ENCODE measurements at regions not wholly inside any gene's neighbourhood (a gene's known extent, or its start where the extent isn't known, plus 50 kb on each side); places are given as distances from the start of the nearest gene placed in this dataset.
"Not testable (repeated sequence)": the region's sequence is repeated elsewhere in the genome, so short reads cannot be mapped to it uniquely, and the experiment has no call there.

DNA sequence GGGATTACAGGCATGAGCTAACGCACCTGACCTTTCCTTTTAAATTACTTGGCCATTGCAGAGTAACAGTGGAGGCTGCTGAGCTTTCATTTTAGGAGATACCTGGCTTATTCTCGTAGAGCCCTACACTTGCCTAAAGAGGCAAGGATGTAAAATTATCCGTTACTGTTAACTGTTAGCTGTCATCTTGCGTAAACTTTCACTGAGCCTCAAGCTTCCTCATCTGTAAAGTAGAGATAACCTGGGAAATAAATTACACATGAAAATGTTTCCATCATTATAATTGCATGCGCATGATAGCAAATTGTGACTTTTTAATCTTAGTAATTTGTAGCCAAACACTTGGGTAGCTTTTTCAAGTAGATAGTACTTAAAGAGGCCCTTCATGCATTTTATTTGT, 118.8 kb upstream of the VKORC1L1 start:
- DNase-seq; POLR2A ChIA-PET; ATAC-seq (ENCODE audit: low read depth); H3K36me3 Mint-ChIP-seq; H3K27ac Mint-ChIP-seq; H3K9me3 Mint-ChIP-seq; H3K4me3 Mint-ChIP-seq; H3K27me3 Mint-ChIP-seq: not testable (repeated sequence)
- H3K4me1 Mint-ChIP-seq = peaks cover 11% of the 10 kb centered on the region

DNA sequence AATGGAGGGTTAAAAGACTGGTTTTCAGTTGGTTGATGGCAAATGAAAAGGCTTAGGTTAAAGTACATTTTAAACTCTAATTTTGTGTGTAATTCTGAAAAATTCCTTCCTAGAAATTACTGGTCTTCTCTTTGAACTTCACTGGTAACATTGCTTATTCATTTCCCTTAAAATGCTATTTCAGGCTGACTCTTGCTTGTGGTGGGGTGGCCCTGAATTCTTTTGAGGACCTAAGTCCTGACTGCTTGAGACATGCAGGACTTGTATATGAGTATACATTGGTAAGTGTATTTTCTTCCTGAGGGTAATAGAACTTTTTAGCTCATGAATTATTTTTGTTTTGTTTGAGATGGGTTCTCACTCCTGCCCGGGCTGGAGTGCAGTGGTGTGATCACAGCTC, 113.9 kb upstream of the VKORC1L1 start:
- H3K4me3 Mint-ChIP-seq; H3K27ac Mint-ChIP-seq; ATAC-seq (ENCODE audit: low read depth); H3K27me3 Mint-ChIP-seq; H3K9me3 Mint-ChIP-seq; POLR2A ChIA-PET; DNase-seq: not testable (repeated sequence)
- Mint-ChIP-seq H3K36me3 (peaks cover 16% of the 10 kb centered on the region), H3K4me1 (peaks cover 10% of the 10 kb centered on the region)

DNA sequence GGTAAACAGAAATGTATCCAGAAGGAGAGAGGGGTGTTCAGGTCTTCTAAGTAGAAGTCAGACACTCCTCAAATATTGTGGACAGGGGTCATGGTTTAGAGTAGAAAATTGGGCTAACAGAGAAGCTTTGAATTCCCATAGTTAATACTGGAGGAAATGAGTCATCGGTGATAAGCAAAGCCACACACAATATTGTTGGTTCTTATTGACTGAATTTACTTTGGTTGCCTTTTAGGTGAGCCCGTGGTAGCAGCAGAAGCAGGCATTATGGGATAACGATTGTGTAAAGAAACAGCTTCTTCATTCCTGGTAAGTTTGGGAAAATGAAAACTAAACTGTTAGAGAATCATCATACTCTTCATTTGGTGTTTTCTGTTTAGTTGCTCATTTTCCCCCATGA, 110.2 kb upstream of the VKORC1L1 start:
- H3K27ac Mint-ChIP-seq = peak overlapping the region; percentile 36
- H3K4me3 Mint-ChIP-seq, DNase-seq, POLR2A ChIA-PET, H3K27me3 Mint-ChIP-seq, H3K9me3 Mint-ChIP-seq, H3K4me1 Mint-ChIP-seq: not testable (repeated sequence)
- H3K36me3 Mint-ChIP-seq = peaks cover 14% of the 10 kb centered on the region
- ATAC-seq (ENCODE audit: low read depth) = peak; percentile 52

DNA sequence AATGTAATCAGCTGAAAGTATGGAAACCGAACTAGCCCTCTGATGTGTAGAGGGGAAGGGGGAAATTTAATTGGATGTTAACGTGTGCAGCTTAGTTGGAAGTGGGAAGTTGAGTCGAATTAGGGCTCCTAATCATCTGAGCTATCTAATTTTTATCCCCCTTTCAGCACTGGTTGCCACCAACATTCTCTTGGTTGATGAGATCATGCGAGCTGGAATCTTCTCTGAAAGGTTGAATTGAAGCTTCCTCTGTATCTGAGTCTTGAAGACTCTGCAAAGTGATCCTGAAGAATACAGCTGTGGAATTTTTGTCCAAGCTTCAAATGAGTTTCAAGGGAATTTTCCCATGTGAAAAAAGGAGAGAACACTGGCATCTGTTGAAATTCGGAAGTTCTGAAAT, 109.8 kb upstream of the VKORC1L1 start:
- H3K36me3 Mint-ChIP-seq = peaks cover 15% of the 10 kb centered on the region
- H3K4me3 Mint-ChIP-seq; H3K4me1 Mint-ChIP-seq; ATAC-seq (ENCODE audit: low read depth); DNase-seq; H3K27me3 Mint-ChIP-seq; H3K9me3 Mint-ChIP-seq; POLR2A ChIA-PET: not testable (repeated sequence)
- H3K27ac Mint-ChIP-seq = peak overlapping the region; percentile 36

DNA sequence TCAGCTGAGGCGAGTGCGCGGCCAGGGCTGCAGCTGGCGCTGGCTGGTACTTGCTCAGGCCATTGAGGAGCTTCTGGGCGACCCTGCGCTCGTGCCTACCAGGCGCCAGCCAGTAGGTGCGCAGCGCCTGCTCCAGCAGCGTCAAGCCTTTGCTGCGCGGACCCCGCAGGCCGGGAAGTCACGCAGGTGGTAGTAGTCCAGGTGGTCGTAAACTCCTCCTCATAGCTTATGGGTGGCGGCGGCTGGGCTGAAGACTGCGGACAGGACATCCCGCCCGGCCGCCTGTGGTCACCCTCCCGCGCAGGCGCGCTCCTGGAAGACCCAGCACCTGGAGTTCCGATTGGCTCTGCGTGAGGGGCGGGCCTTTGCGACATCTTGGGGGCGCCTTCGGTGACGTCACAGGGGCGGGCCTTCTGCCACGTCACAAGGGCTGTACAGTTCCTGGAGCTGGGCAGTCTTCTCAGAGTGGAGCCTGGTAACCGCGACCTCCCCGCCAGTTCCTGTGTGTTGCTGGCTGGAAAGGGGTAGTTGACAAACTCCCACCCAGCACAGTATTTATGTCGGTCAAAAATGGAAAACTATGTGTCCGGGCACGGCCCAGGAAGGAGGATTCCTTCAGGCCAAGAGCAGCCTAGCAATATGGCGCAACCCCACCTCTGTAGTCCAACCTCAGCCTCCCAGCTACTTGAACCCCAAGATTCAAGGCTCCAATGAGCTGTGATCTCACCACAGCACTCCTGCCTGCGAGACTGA, 102.2 kb upstream of the VKORC1L1 start:
- POLR2A ChIA-PET = interaction anchor here (0.7 to 1.1 kb wide), 2 partner anchors 211 to 643 kb away, joined by 3 read pairs; no protein-coding TSS in a partner anchor
- peak; percentile 97 for ATAC-seq (ENCODE audit: low read depth)
- not testable (repeated sequence) for H3K4me1 Mint-ChIP-seq, H3K9me3 Mint-ChIP-seq, H3K27me3 Mint-ChIP-seq, H3K36me3 Mint-ChIP-seq
- H3K4me3 Mint-ChIP-seq = peak overlapping the region; percentile 86
- DNase-seq = peak; percentile 96
- H3K27ac Mint-ChIP-seq = peak overlapping the region; percentile 93

DNA sequence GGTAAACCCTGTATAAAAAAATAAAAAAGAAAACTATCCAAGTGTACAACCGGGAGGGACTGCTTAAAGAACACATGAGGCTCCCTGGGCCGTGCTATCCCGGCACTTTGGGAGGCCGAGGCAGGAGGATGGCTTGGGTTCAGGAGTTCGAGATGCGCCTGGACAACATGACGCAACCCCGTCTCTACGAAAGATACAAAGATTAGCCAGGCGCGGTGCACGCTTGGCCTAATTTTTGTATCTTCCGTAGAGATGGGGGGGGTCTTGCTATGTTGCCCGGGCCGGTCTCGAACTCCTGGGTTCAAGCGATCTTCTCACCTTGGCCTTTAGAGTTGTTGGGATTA, 101.7 kb upstream of the VKORC1L1 start:
- peak overlapping the region; percentile 93 for H3K27ac Mint-ChIP-seq
- H3K9me3 Mint-ChIP-seq; POLR2A ChIA-PET; H3K4me1 Mint-ChIP-seq; H3K27me3 Mint-ChIP-seq; ATAC-seq (ENCODE audit: low read depth); H3K36me3 Mint-ChIP-seq; DNase-seq: not testable (repeated sequence)
- H3K4me3 Mint-ChIP-seq = peak overlapping the region; percentile 86

DNA sequence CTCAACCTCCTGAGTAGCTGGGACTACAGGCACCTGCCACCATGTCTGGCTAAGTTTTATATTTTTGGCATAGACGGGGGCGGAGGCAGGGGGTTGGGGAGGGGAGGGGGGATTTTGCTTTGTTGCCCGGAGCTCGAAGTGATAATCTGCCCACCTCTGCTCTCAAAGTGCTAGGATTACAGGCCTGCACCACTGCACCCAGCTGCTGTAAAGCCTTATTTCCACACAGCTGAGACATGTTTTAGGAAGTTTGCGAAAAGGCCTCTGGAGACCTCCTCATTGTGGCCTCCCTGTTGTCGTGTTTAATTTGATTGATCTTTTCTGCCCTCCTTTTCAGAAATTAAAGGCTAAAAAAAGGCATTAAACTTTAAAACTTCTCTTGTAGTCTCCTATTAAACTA, 96.2 kb upstream of the VKORC1L1 start:
- ATAC-seq (ENCODE audit: low read depth); H3K4me1 Mint-ChIP-seq; H3K9me3 Mint-ChIP-seq; H3K27ac Mint-ChIP-seq; DNase-seq; H3K36me3 Mint-ChIP-seq; H3K4me3 Mint-ChIP-seq; H3K27me3 Mint-ChIP-seq; POLR2A ChIA-PET: not testable (repeated sequence)

DNA sequence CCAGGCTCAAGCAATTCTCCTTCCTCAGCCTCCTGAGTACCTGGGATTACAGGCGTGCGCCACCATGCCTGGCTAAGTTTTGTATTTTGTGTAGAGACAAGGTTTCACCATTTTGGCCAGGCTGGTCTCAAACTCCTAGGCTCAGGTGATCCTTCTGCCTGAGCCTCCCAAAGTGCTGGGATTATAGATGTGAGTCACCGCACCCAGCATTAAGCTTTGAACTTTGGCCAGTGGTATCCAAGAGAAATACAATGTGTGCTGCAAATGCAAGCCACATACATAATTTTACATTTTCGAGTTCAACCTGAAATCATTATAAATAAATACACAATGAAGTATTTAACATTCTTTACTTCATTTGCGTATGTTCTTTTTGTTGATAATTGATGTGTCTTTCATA, 82.9 kb upstream of the VKORC1L1 start:
- POLR2A ChIA-PET = not testable (repeated sequence)

DNA sequence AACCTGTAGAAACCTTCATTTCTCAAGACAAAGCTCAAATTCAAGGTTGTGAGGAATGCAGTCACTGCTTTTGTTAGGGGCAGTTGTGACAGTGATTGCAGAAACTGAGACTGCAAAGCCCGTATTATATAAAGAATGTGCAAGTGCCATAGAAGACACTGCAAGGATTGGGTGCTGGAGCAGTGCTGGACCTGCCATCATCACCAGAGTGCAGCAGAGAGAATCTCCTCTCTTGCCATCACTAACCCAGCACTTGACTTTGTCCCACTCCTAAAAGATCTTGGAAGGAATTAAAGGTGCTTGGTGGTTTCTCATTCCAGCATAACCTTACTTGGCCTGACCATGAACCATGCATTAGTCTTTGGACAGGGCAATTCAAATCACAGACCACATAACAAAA, 81.1 kb upstream of the VKORC1L1 start:
- H3K27me3 Mint-ChIP-seq; DNase-seq; H3K4me3 Mint-ChIP-seq; ATAC-seq (ENCODE audit: low read depth); H3K4me1 Mint-ChIP-seq; H3K36me3 Mint-ChIP-seq; H3K27ac Mint-ChIP-seq; H3K9me3 Mint-ChIP-seq; POLR2A ChIA-PET: not testable (repeated sequence)

More for the DNA sequence above, 82.9 kb upstream of the VKORC1L1 start:
- not testable (repeated sequence) for H3K4me3 Mint-ChIP-seq; ATAC-seq (ENCODE audit: low read depth); H3K9me3 Mint-ChIP-seq; H3K4me1 Mint-ChIP-seq; H3K36me3 Mint-ChIP-seq; H3K27me3 Mint-ChIP-seq; DNase-seq; H3K27ac Mint-ChIP-seq

DNA sequence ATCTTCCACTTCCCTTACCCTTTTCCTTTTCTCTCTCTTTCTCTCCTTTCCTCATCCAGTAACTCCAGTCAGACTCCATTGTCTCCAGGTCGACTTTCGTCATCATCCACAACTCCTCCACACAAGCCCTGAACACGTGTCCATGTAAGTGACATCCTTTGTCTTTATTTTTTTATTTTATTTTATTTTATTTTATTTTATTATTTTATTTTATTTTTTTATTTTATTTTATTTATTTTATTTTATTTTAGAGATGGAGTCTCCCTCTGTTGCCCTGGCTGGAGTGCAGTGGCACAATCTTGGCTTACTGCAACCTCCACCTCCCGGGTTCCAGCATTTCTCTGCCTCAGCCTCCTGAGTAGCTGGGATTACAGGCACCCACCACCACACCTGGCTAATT, 80.1 kb upstream of the VKORC1L1 start:
- H3K4me1 Mint-ChIP-seq; H3K27ac Mint-ChIP-seq; H3K36me3 Mint-ChIP-seq; ATAC-seq (ENCODE audit: low read depth); POLR2A ChIA-PET; H3K4me3 Mint-ChIP-seq; H3K27me3 Mint-ChIP-seq; DNase-seq; H3K9me3 Mint-ChIP-seq: not testable (repeated sequence)

DNA sequence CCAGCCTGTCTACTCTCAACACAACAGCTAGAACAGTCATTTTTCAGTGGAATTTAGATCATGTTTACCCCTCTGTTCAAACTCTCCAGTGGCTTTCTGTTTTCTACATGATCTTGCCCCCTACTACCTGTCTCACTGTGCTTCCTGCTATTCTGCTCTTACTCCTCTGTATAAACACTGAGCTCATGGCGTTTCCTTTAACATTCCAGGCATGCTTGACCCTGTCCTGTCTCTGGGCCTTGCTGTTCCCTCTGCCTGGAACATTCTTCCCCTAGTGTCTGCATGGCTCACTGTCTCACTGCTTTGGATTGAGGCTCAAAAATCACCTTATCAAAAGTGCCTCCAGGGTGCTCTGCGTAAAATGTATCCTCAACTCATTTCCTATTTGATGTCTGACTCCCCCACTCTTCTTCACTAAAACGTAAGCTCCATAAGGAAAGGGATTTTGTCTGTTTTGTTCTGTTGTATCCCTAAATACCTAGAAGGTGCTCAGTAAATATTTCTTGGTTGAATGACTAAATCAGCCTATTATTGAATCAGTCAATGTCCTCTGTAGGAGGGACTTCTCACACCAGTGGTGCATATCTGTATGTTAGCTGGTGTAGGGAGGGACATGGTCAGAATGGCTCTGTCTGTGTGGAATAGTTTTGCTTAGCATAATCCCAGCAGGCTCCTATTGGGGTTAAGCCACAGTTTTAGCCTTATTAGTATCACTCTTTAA, 78.0 kb upstream of the VKORC1L1 start:
- H3K36me3 Mint-ChIP-seq; H3K4me3 Mint-ChIP-seq; ATAC-seq (ENCODE audit: low read depth); H3K27ac Mint-ChIP-seq; H3K27me3 Mint-ChIP-seq; DNase-seq; POLR2A ChIA-PET; H3K9me3 Mint-ChIP-seq: not testable (repeated sequence)
- H3K4me1 Mint-ChIP-seq = peaks cover 10% of the 10 kb centered on the region

DNA sequence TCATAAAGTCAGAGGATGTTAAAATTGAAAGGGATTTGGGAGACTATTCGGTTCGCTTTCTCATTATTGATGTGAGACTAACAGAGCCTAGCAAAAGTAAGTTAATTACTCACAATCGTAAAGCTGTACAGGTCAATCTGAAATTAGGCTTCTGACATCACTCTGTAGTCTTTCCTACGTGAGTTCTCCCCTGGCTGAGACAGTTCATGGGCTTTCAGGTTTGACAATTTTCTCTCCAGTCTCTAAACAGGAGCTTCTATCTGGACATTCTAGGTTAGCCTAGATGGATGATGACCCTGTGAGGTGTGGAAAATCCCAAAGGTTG, 77.5 kb upstream of the VKORC1L1 start:
- H3K4me3 Mint-ChIP-seq; H3K36me3 Mint-ChIP-seq; H3K27ac Mint-ChIP-seq; H3K9me3 Mint-ChIP-seq; DNase-seq; ATAC-seq (ENCODE audit: low read depth); H3K27me3 Mint-ChIP-seq; POLR2A ChIA-PET: not testable (repeated sequence)
- peaks cover 10% of the 10 kb centered on the region for H3K4me1 Mint-ChIP-seq

DNA sequence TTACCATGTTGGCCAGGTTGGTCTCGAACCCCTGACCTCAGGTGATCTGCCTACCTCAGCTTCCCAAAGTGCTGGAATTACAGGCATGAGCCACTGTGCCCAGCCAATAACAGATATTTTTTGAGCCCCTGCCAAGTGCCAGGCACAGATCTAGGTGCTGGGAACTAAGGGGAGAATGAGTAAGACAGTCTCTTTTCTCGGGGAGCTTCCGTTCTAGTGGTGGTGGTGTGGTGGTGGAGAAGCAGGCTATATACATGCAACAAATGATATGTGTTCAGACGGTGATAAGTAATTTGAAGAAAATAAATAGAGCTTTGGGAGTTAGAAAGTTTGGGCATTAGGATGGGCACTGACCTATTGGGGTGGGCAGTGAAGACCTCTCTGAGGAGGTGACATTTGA, 76.7 kb upstream of the VKORC1L1 start:
- Mint-ChIP-seq H3K36me3 (peaks cover 6% of the 10 kb centered on the region), H3K4me3 (no peak overlapping the region), H3K4me1 (peaks cover 10% of the 10 kb centered on the region), H3K27me3 (no peaks in the 10 kb centered on the region), H3K9me3 (no peaks in the 10 kb centered on the region), H3K27ac (peak overlapping the region; percentile 47)
- DNase-seq = no peak
- ATAC-seq (ENCODE audit: low read depth) = no peak
- POLR2A ChIA-PET = no interaction called here

DNA sequence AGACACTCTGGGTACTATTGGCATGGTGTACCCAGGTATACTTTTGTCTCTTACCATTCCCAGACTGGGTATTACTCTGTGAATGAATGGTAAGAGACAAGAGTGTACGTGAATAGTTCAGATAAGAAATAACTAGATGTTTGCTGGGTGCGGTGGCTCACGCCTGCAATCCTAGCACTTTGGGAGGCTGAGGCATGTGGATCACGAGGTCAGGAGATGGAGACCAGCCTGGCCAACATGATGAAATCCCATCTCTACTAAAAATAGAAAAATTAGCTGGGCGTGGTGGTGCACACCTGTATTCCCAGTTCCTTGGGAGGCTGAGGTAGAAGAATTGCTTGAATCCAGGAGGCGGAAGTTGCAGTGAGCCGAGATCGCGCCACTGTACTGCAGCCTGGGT, 75.8 kb upstream of the VKORC1L1 start:
- H3K9me3 Mint-ChIP-seq; ATAC-seq (ENCODE audit: low read depth); H3K27me3 Mint-ChIP-seq; H3K4me3 Mint-ChIP-seq; H3K36me3 Mint-ChIP-seq; H3K27ac Mint-ChIP-seq; POLR2A ChIA-PET; DNase-seq: not testable (repeated sequence)
- peaks cover 10% of the 10 kb centered on the region for H3K4me1 Mint-ChIP-seq

Data from activated naive CD8-positive, alpha-beta T cell treated with anti-CD3 and anti-CD28 coated beads, Interleukin-2, amount 10 ng/mL, durations not matched to agents 7 days and 5 days (primary cell).